ENCODE measurements at regions not wholly inside any gene's neighbourhood (a gene's known extent, or its start where the extent isn't known, plus 50 kb on each side); places are given as distances from the start of the nearest gene placed in this dataset.
A peak's percentile ranks its signal among the peaks of the same experiment; 100 is the strongest.
"Not testable (repeated sequence)": the region's sequence is repeated elsewhere in the genome, so short reads cannot be mapped to it uniquely, and the experiment has no call there.

DNA sequence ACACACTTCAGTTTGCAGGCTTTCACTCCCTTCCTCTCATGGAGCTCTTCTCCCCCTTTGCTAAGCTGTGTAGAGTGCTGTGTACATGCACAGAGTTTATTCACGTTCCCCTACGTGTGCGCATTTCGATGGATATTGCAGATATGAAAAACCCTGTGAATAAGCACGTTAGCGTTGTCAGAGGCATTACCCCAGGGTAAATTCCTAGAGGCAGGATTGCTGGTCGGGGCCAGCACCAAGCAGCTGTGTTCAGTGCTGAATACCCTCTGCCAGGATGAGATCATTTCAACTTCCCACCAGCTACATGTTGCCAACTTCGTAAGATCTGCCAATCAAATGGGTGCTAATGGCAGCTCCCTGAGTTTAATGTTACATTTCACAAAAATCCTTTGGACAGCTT lies 172.3 kb upstream of the PPP1R26 start:
- no peaks in the 10 kb centered on the region for H3K9me3 ChIP-seq (ENCODE audit: low read depth, low read length)
- peak; percentile 29 for DNase-seq (ENCODE audit: insufficient read length, low spot score, missing footprints)
- no peak overlapping the region for H3K4me2 ChIP-seq (ENCODE audit: insufficient read depth, low read length)
- TF ChIP-seq, protein P1, sequence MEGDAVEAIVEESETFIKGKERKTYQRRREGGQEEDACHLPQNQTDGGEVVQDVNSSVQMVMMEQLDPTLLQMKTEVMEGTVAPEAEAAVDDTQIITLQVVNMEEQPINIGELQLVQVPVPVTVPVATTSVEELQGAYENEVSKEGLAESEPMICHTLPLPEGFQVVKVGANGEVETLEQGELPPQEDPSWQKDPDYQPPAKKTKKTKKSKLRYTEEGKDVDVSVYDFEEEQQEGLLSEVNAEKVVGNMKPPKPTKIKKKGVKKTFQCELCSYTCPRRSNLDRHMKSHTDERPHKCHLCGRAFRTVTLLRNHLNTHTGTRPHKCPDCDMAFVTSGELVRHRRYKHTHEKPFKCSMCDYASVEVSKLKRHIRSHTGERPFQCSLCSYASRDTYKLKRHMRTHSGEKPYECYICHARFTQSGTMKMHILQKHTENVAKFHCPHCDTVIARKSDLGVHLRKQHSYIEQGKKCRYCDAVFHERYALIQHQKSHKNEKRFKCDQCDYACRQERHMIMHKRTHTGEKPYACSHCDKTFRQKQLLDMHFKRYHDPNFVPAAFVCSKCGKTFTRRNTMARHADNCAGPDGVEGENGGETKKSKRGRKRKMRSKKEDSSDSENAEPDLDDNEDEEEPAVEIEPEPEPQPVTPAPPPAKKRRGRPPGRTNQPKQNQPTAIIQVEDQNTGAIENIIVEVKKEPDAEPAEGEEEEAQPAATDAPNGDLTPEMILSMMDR (IDR thresholded peaks at IDR 0.05; ENCODE audit: extremely low read depth, low read depth, low read length), result no peak
- H3K36me3 ChIP-seq (ENCODE audit: insufficient read depth, low read length), result no peaks in the 10 kb centered on the region
- no peak overlapping the region for H3K27ac ChIP-seq (ENCODE audit: low read depth, low read length)
- no peaks in the 10 kb centered on the region for H3K79me2 ChIP-seq (ENCODE audit: insufficient read depth, low read length)
- no peaks in the 10 kb centered on the region for H3K4me1 ChIP-seq (ENCODE audit: insufficient read depth, low read length)
- H3K27me3 ChIP-seq (ENCODE audit: insufficient read depth, low read length), result no peaks in the 10 kb centered on the region
- H3K4me3 ChIP-seq (ENCODE audit: insufficient read depth, low read length), result no peak overlapping the region
- H4K20me1 ChIP-seq (ENCODE audit: insufficient read depth, low read length), result no peaks in the 10 kb centered on the region
- H2AFZ ChIP-seq (ENCODE audit: low read length), result no peak overlapping the region

GRCh38 chr9:135307919-135308318 lies 171.7 kb upstream of the PPP1R26 start:
- H3K9me3 ChIP-seq (ENCODE audit: low read depth, low read length); H4K20me1 ChIP-seq (ENCODE audit: insufficient read depth, low read length); H3K36me3 ChIP-seq (ENCODE audit: insufficient read depth, low read length); H3K27ac ChIP-seq (ENCODE audit: low read depth, low read length); DNase-seq (ENCODE audit: insufficient read length, low spot score, missing footprints); H3K27me3 ChIP-seq (ENCODE audit: insufficient read depth, low read length); H2AFZ ChIP-seq (ENCODE audit: low read length); H3K4me1 ChIP-seq (ENCODE audit: insufficient read depth, low read length); H3K79me2 ChIP-seq (ENCODE audit: insufficient read depth, low read length); H3K4me2 ChIP-seq (ENCODE audit: insufficient read depth, low read length); H3K4me3 ChIP-seq (ENCODE audit: insufficient read depth, low read length): not testable (repeated sequence)

- Histone ChIP-seq H3K36me3 (ENCODE audit: insufficient read depth, low read length) (no peaks in the 10 kb centered on the region), H3K9me3 (ENCODE audit: low read depth, low read length) (no peaks in the 10 kb centered on the region), H3K4me3 (ENCODE audit: insufficient read depth, low read length) (no peak overlapping the region), H3K4me2 (ENCODE audit: insufficient read depth, low read length) (no peak overlapping the region), H3K27me3 (ENCODE audit: insufficient read depth, low read length) (no peaks in the 10 kb centered on the region), H4K20me1 (ENCODE audit: insufficient read depth, low read length) (no peaks in the 10 kb centered on the region), H3K4me1 (ENCODE audit: insufficient read depth, low read length) (no peaks in the 10 kb centered on the region), H3K27ac (ENCODE audit: low read depth, low read length) (no peak overlapping the region), H2AFZ (ENCODE audit: low read length) (no peak overlapping the region), H3K79me2 (ENCODE audit: insufficient read depth, low read length) (no peaks in the 10 kb centered on the region)
- no peak for DNase-seq (ENCODE audit: insufficient read length, low spot score, missing footprints)
- TF ChIP-seq, protein P1 (IDR thresholded peaks at IDR 0.05; ENCODE audit: extremely low read depth, low read depth, low read length), result no peak
These were observed 170.5 kb upstream of the PPP1R26 start for GRCh38 chr9:135308821-135309762.

DNA sequence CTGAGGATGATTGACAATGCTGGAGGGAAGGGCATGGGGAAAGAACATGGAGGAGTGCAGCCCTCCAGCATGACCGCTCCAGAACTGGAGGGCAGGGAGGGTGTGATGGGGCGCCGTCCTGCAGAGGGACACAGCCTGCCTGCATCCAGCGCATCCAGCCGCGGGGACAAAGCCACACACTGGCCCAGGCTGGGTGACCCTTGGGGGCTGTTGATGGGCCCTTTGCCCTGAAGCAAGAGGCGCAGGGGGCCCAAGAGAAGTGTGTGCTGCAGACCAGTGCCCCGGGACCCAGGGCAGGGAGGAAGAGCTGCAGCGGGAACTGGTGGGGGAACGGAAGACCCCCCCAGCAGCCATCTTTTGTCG lies 169.8 kb upstream of the PPP1R26 start:
- no peak overlapping the region for H2AFZ ChIP-seq (ENCODE audit: low read length)
- no peaks in the 10 kb centered on the region for H3K4me1 ChIP-seq (ENCODE audit: insufficient read depth, low read length)
- no peak overlapping the region for H3K4me3 ChIP-seq (ENCODE audit: insufficient read depth, low read length)
- TF ChIP-seq, protein P1 (IDR thresholded peaks at IDR 0.05; ENCODE audit: extremely low read depth, low read depth, low read length), result no peak
- no peaks in the 10 kb centered on the region for H3K36me3 ChIP-seq (ENCODE audit: insufficient read depth, low read length)
- no peaks in the 10 kb centered on the region for H3K27me3 ChIP-seq (ENCODE audit: insufficient read depth, low read length)
- peak; percentile 46 for DNase-seq (ENCODE audit: insufficient read length, low spot score, missing footprints)
- no peaks in the 10 kb centered on the region for H3K9me3 ChIP-seq (ENCODE audit: low read depth, low read length)
- no peaks in the 10 kb centered on the region for H3K79me2 ChIP-seq (ENCODE audit: insufficient read depth, low read length)
- H3K4me2 ChIP-seq (ENCODE audit: insufficient read depth, low read length), result no peak overlapping the region
- H4K20me1 ChIP-seq (ENCODE audit: insufficient read depth, low read length), result no peaks in the 10 kb centered on the region
- no peak overlapping the region for H3K27ac ChIP-seq (ENCODE audit: low read depth, low read length)
